NT2/D1 (cell line): ENCODE measurements at regions not wholly inside any gene's neighbourhood (a gene's known extent, or its start where the extent isn't known, plus 50 kb on each side); places are given as distances from the start of the nearest gene placed in this dataset.

Experiments used
- SUZ12 ChIP-seq: IDR thresholded peaks from 2 replicates; pipeline ENCODE4 v1.6.1; 2011; ENCODE audit not compliant: insufficient read length, insufficient read depth; ENCODE audit errors: extremely low read depth
- YY1 ChIP-seq: IDR thresholded peaks from 2 replicates; pipeline ENCODE4 v1.6.1; 2011; ENCODE audit not compliant: insufficient read length, insufficient read depth
- ZNF274 ChIP-seq: IDR thresholded peaks from 2 replicates; pipeline ENCODE4 v1.6.1; 2011; ENCODE audit warnings: mild to moderate bottlenecking, low read depth, low read length

DNA sequence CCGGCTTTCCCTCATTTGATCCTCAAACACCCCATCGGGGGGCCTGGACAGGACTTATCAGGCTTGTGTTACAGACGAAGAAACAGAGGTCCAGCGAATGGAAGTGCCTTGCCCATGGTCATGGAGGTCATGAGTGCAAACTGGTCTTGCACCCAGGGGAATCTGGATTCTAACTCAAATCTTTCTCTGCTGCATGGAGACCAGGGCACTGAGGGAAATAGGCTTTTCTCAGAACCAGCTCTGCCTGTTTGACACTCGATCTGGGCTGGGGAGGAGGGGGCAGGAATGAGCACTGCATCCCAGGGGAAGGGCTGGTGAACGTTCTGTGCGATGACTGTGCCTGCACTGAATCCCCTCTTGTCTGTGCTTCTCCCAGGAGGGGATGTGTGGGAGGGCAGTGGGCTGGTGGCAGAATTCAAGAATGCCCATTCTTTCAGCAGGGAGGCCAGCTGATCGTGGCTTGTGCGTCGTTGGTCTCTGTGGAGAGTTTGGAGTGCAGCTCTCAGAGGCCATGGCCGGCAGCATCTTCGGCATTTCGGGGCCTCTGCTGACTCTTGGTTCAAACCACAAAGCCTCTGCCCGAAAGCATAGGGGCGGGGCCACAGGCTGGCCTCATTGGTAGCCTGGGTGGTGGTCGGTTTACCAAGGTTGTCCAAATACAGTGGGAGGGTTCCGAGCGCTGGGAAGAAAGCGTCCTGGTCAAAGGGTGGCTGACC is 171.6 kb downstream of the DDX1 start:
- no peak for TF ChIP-seq ZNF274
- TF ChIP-seq YY1 = no peak
- no peak for TF ChIP-seq SUZ12
